ENCODE measurements at regions not wholly inside any gene's neighbourhood (a gene's known extent, or its start where the extent isn't known, plus 50 kb on each side); places are given as distances from the start of the nearest gene placed in this dataset.

- DNase-seq, result no peak
Measured at GRCh38 chr10:130463104-130463875, 327.1 kb downstream of the GLRX3 start.

DNA sequence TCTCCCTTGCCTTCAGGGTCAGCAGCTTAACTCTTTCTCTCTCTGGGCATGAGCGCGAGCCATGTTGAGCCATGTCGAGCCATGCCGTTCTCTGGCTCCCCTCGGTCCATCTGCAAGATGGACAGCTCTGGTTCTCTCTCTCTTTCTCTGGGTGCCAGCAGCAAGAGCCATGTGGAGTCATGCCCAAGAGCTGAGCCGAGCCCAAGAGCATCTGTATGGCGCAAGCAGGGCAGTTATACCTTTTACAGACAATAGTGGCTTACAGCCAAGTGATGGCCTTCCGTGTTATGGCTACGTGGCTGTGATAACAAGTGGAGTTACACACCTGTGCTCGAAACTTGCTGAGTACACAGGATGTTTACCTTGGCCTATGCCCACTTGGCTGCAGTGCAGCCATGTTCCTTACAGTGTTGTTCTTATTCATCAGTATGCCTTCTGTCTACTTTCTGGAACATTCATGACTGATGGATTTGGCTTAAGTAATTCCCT is 327.7 kb downstream of the GLRX3 start:
- DNase-seq, result no peak

DNA sequence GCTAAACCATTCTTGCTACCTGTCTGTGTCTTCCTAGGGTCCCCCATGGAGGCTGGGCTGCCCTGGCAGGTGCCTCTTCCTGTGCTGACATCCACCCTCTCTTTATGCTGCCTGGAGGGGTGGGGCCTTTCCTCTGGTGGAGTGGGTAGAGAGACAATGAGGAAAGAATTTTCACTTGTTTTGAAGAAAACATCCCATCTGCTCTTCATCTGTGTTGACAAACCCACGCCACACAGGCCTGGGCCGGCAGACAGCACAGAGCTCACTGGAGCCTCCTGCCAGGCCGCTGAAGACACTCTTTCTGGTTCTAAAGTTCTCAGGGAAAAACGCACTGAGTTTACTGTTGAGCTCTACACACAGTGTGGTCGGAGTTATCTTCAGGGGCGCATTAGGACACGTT is 328.2 kb downstream of the GLRX3 start:
- DNase-seq, result peak; percentile 15

GRCh38 chr10:130466271-130466997 is 330.2 kb downstream of the GLRX3 start:
- no peak for DNase-seq

GRCh38 chr10:130470286-130470685 is 334.1 kb downstream of the GLRX3 start:
- DNase-seq, result no peak

GRCh38 chr10:130470973-130471372 is 334.8 kb downstream of the GLRX3 start:
- DNase-seq, result no peak

- DNase-seq, result no peak
Measured at GRCh38 chr10:130471486-130471885, 335.3 kb downstream of the GLRX3 start.

- no peak for DNase-seq
Measured at GRCh38 chr10:130472236-130472635, 336.0 kb downstream of the GLRX3 start.

- no peak for DNase-seq
Measured at GRCh38 chr10:130474591-130474990, 338.4 kb downstream of the GLRX3 start.

- DNase-seq, result no peak
Measured at GRCh38 chr10:130477360-130477759, 341.2 kb downstream of the GLRX3 start.

DNA sequence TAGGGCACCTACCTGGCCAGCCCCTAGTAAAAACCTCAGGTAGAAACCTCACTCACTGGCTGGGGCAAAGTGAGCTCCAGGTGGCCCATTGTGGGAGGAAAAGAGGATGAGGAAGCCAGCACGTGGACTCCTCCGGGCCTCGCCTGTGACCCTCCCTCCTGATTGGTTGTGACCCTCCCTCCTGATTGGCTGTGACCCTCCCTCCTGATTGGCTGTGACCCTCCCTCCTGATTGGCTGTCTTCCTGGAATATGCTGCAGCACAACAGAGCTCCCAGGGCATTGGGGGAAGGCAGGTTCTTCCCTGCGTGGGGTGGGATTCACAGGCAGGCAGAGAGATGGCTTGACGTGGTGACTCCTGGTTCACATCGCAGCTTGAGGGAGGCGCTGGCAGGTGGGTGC is 343.0 kb downstream of the GLRX3 start:
- DNase-seq, result no peak

DNA sequence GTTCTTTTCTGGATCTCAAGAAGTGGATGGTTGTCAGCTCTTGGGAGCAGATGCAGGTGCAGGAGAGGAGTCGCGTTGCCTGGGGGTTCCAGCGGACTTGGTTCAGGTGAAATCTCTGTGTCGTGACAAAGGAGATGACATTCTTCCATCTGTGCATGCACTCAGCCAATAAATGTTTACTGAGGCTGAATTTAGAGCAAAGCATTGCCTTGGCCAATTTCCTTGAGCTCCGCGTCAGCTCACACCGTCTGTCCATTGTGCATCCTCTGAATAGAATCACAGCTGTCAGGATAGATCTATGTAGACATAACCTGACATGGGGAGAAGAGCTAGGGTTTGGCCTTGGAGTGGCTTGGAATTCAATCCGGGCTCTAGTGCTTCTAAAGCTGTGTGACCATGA is 343.7 kb downstream of the GLRX3 start:
- no peak for DNase-seq

DNA sequence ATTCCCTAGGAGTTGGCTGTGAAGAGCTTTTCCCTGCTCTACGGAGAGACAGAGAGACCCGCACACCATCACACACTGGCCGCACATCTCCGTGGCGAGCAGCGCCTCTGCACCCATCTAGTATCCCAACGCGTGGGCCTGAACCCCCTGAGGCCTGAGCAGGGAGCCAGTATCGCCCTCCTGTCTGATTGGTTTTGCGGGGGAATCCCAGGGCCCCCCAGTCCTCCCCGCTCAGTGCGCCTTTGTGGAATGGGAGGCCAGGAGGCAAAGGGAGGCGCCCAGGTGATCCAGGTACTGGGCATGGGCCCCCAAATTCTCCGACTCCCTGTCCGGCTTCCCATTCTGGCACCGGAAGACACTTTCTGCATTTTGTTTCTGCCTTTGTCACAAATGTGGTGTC is 344.3 kb downstream of the GLRX3 start:
- DNase-seq, result no peak

DNA sequence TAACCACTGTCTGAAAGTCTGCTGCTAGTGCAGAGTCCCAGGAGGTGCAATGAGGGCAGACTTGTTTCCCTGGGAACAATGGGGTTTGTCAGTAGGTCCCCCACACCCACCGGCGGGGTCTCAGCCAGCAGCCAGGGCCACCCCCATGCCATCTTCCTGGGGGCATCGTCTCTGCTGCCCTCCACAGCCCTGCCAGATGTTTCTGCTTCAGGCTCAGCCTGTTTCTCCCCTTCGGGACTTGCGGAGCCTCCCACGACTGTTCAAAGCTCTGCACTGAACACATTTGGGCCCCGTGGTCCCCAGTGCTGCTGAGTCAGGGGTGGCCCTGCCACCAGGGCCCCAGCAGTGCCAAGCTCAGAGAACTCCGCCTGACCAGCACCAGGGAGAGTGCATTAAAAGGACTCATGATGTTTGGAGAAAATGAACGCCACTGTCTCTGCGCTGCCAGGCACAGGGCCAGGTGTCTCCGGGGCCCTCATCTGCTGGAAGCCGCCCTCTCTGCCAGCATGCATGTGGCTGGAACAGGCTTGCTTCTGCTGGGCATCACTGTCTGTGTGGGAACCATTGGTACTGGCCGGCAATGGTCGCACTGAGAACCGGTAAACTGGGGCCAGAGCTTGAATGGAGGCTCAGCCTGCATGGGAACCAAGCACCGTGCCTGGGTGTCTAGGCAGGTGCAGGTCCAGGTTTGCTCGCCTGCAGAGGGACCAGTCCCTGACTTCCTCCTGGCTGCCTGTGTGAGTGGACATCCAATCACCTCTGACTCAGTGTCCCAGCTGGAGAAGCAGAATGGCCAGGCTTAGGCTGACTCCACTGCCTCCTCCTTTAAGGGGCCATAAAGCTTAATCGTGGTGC is 345.1 kb downstream of the GLRX3 start:
- no peak for DNase-seq

- DNase-seq, result no peak
Measured at GRCh38 chr10:130481936-130482335, 345.7 kb downstream of the GLRX3 start.

DNA sequence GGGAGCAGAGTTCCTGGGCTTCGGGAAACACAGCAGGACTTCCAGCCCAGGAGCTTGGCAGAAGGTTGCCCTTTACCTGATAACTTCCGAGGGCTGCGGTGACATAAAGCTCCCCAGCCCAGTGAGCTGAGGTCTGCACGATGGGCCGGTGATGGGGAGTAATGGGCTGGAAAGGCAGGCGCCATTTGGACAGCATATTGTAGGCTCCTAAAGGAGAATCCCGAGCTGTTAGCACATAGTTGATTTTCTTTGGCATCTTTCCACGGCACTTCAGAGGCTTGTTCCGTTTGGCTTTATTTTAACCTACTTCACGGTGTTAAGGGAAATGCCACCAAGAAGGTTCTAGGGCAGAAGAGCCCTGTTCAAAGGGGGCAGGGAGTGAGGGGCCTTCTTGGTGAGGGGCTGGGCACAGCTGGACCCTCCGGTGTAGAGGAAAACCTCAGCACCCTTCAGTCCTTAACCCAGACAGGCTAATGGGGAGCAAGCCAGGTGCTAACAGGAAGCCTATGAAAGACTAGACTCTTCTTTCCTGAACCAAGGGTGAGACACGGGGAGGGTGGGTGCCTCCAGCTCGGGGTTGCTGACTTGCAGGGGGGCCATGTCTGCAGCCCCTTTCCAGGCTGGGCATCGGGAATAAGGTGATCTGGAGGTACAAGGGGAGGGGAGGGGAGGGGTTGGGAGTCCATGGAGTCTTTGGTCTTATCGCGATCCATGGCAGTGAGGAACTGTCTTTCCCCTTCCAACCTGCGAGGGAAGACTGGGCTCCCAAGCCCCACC is 347.7 kb downstream of the GLRX3 start:
- no peak for DNase-seq

GRCh38 chr10:130484468-130485180 is 348.4 kb downstream of the GLRX3 start:
- no peak for DNase-seq

- no peak for DNase-seq
Measured at GRCh38 chr10:130485236-130485957, 349.2 kb downstream of the GLRX3 start.

- DNase-seq, result no peak
Measured at GRCh38 chr10:130485958-130486895, 350.0 kb downstream of the GLRX3 start.
